SK-N-SH treated with all-trans-retinoic acid at 6 μM for 48 hours (cell line): ENCODE measurements at regions not wholly inside any gene's neighbourhood (a gene's known extent, or its start where the extent isn't known, plus 50 kb on each side); places are given as distances from the start of the nearest gene placed in this dataset.

Source experiments
- ATAC-seq: fragments of 200-7000 bp; cut with Tn5 transposase; 3 replicates; pipeline ENCODE4 v1.9.1; 2020; ENCODE audit warnings: mild to moderate bottlenecking, moderate library complexity
- ARNTL ChIP-seq: fragments of 450-650 bp; formaldehyde crosslinking; IDR thresholded peaks from 2 replicates; pipeline ENCODE4 v1.5.0; 2020; ENCODE audit warnings: low read depth, mild to moderate bottlenecking, moderate library complexity, borderline replicate concordance
- BACH2 ChIP-seq: fragments of 250-450 bp; sonication (Bioruptor Pico); IDR thresholded peaks from 2 replicates; pipeline ENCODE4 v1.9.0; 2021; ENCODE audit warnings: mild to moderate bottlenecking, borderline replicate concordance
- CSDC2 ChIP-seq: fragments of 250-450 bp; sonication (Bioruptor Pico); IDR thresholded peaks from 2 replicates; pipeline ENCODE4 v1.5.0; 2020; ENCODE audit warnings: mild to moderate bottlenecking, moderate library complexity
- ISL1 ChIP-seq: fragments of 250-450 bp; sonication (Bioruptor Pico); IDR thresholded peaks from 2 replicates; pipeline ENCODE4 v2.1.2; 2022; ENCODE audit warnings: mild to moderate bottlenecking, moderate library complexity
- OSR1 ChIP-seq: fragments of 250-450 bp; sonication (Bioruptor Pico); IDR thresholded peaks from 2 replicates; pipeline ENCODE4 v1.8.0; 2022; ENCODE audit warnings: moderate library complexity, mild to moderate bottlenecking, inconsistent platforms
- POU6F1 ChIP-seq: fragments of 250-450 bp; sonication (Bioruptor Pico); IDR thresholded peaks from 2 replicates; pipeline ENCODE4 v1.8.0; 2021; ENCODE audit warnings: low read depth, mild to moderate bottlenecking, moderate library complexity, borderline replicate concordance
- PPARA ChIP-seq: fragments of 250-450 bp; sonication (Bioruptor Pico); IDR thresholded peaks from 2 replicates; pipeline ENCODE4 v1.5.0; 2020; ENCODE audit warnings: mild to moderate bottlenecking, borderline replicate concordance
- RARB ChIP-seq: fragments of 250-450 bp; sonication (Bioruptor Pico); IDR thresholded peaks from 2 replicates; pipeline ENCODE4 v1.8.0; 2021; ENCODE audit warnings: mild to moderate bottlenecking, moderate library complexity
- SNAI2 ChIP-seq: fragments of 250-450 bp; sonication (Bioruptor Pico); IDR thresholded peaks from 2 replicates; pipeline ENCODE4 v1.5.0; 2020; ENCODE audit warnings: mild to moderate bottlenecking, moderate library complexity
- TCF4 ChIP-seq: fragments of 250-450 bp; sonication (Bioruptor Pico); IDR thresholded peaks from 2 replicates; pipeline ENCODE4 v1.8.0; 2021; ENCODE audit warnings: mild to moderate bottlenecking, moderate library complexity, borderline replicate concordance
- TOX ChIP-seq: fragments of 250-450 bp; sonication (Bioruptor Pico); IDR thresholded peaks from 2 replicates; pipeline ENCODE4 v1.8.0; 2021; ENCODE audit warnings: mild to moderate bottlenecking, moderate library complexity, borderline replicate concordance
- ZC3H10 ChIP-seq: fragments of 250-450 bp; sonication (Bioruptor Pico); IDR thresholded peaks from 2 replicates; pipeline ENCODE4 v1.5.1; 2021; ENCODE audit warnings: mild to moderate bottlenecking, moderate library complexity
- ZFP3 ChIP-seq: fragments of 250-450 bp; sonication (Bioruptor Pico); IDR thresholded peaks from 2 replicates; pipeline ENCODE4 v1.5.0; 2020; ENCODE audit warnings: mild to moderate bottlenecking, moderate library complexity
- ZFP30 ChIP-seq: fragments of 450-650 bp; formaldehyde crosslinking; IDR thresholded peaks from 2 replicates; pipeline ENCODE4 v1.5.0; 2022; ENCODE audit warnings: mild to moderate bottlenecking, moderate library complexity
- ZNF565 ChIP-seq: fragments of 450-650 bp; formaldehyde crosslinking; conservative IDR thresholded peaks from 2 replicates; pipeline ENCODE4 v1.5.0; 2020; ENCODE audit warnings: low read depth, mild to moderate bottlenecking, moderate library complexity
- ZNF8 ChIP-seq: fragments of 450-650 bp; formaldehyde crosslinking; IDR thresholded peaks from 2 replicates; pipeline ENCODE4 v1.5.0; 2020; ENCODE audit warnings: mild to moderate bottlenecking, moderate library complexity
- TF ChIP-seq, protein P1 (sequence below): fragments of 250-450 bp; sonication (Bioruptor Pico); IDR thresholded peaks from 2 replicates; pipeline ENCODE4 v1.8.0; 2020; ENCODE audit warnings: mild to moderate bottlenecking, moderate library complexity, borderline replicate concordance
- TF ChIP-seq, protein P2 (sequence below): fragments of 250-450 bp; sonication (Bioruptor Pico); IDR thresholded peaks from 2 replicates; pipeline ENCODE4 v1.5.1; 2021; ENCODE audit warnings: mild to moderate bottlenecking, moderate library complexity
- TF ChIP-seq, protein P3 (sequence below): fragments of 250-450 bp; sonication (Bioruptor Pico); IDR thresholded peaks from 2 replicates; pipeline ENCODE4 v1.5.1; 2020; ENCODE audit warnings: low read depth, mild to moderate bottlenecking, moderate library complexity

- TF ChIP-seq, protein P1, sequence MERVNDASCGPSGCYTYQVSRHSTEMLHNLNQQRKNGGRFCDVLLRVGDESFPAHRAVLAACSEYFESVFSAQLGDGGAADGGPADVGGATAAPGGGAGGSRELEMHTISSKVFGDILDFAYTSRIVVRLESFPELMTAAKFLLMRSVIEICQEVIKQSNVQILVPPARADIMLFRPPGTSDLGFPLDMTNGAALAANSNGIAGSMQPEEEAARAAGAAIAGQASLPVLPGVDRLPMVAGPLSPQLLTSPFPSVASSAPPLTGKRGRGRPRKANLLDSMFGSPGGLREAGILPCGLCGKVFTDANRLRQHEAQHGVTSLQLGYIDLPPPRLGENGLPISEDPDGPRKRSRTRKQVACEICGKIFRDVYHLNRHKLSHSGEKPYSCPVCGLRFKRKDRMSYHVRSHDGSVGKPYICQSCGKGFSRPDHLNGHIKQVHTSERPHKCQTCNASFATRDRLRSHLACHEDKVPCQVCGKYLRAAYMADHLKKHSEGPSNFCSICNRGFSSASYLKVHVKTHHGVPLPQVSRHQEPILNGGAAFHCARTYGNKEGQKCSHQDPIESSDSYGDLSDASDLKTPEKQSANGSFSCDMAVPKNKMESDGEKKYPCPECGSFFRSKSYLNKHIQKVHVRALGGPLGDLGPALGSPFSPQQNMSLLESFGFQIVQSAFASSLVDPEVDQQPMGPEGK = no peak
- TF ChIP-seq TCF4 (CRISPR knock-in tag) (no peak), OSR1 (CRISPR knock-in tag) (no peak), PPARA (CRISPR knock-in tag) (no peak)
Observed at GRCh38 chr10:110432814-110433565, 64.7 kb upstream of the DUSP5 start (continued).

GRCh38 chr10:110433740-110434139 is 64.0 kb upstream of the DUSP5 start:
- ATAC-seq = no peak
- TF ChIP-seq POU6F1 (CRISPR knock-in tag) (no peak), CSDC2 (no peak), ISL1 (CRISPR knock-in tag) (no peak), SNAI2 (CRISPR knock-in tag) (no peak), ARNTL (no peak), ZNF8 (CRISPR knock-in tag) (no peak), RARB (CRISPR knock-in tag) (no peak), OSR1 (CRISPR knock-in tag) (no peak), ZFP3 (no peak), ZFP30 (CRISPR knock-in tag) (no peak), ZC3H10 (no peak), ZNF565 (CRISPR knock-in tag) (no peak), BACH2 (CRISPR knock-in tag) (no peak), TOX (CRISPR knock-in tag) (no peak)
- TF ChIP-seq, protein P2, sequence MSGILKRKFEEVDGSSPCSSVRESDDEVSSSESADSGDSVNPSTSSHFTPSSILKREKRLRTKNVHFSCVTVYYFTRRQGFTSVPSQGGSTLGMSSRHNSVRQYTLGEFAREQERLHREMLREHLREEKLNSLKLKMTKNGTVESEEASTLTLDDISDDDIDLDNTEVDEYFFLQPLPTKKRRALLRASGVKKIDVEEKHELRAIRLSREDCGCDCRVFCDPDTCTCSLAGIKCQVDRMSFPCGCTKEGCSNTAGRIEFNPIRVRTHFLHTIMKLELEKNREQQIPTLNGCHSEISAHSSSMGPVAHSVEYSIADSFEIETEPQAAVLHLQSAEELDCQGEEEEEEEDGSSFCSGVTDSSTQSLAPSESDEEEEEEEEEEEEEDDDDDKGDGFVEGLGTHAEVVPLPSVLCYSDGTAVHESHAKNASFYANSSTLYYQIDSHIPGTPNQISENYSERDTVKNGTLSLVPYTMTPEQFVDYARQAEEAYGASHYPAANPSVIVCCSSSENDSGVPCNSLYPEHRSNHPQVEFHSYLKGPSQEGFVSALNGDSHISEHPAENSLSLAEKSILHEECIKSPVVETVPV (CRISPR knock-in tag) = no peak

DNA sequence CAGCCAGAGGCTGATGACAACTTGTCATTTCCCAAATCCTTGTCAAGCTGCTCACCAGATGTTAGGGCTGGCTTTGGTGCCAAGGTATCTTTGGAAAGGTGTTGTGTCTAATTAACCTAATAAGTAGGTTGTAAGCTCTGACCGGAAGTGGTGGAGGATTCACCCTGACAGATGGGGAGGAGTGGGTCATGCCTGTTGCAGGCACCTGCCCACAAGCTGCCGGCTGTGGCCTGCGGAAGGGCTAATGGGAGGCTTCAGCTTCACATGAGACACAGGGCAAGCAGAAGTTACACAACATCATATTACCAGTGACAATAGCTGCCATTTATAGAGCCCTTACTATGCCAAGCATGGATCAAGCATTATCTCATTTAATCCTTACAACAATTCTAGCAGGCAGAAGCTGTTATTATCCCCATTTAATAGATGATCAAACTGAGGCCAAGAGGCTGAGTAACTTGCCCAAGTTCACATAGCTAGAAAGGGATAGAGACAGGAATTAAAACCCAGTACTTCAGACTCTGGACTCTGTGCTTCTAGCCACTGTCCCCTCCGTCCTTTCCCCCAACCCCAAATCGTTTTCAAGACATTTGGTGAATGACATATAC is 63.1 kb upstream of the DUSP5 start:
- TF ChIP-seq, protein P3, sequence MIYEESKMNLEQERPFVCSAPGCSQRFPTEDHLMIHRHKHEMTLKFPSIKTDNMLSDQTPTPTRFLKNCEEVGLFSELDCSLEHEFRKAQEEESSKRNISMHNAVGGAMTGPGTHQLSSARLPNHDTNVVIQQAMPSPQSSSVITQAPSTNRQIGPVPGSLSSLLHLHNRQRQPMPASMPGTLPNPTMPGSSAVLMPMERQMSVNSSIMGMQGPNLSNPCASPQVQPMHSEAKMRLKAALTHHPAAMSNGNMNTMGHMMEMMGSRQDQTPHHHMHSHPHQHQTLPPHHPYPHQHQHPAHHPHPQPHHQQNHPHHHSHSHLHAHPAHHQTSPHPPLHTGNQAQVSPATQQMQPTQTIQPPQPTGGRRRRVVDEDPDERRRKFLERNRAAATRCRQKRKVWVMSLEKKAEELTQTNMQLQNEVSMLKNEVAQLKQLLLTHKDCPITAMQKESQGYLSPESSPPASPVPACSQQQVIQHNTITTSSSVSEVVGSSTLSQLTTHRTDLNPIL (CRISPR knock-in tag) = no peak
- TF ChIP-seq ZFP3 = no peak
- TF ChIP-seq, protein P2 (CRISPR knock-in tag) = no peak
- TF ChIP-seq TOX (CRISPR knock-in tag) = no peak
- TF ChIP-seq CSDC2 = no peak
- no peak for TF ChIP-seq OSR1 (CRISPR knock-in tag)
- TF ChIP-seq, all 23 proteins: peak for 0
- no peak for ATAC-seq
